ENCODE measurements at regions not wholly inside any gene's neighbourhood (a gene's known extent, or its start where the extent isn't known, plus 50 kb on each side); places are given as distances from the start of the nearest gene placed in this dataset.
"Not testable (repeated sequence)": the region's sequence is repeated elsewhere in the genome, so short reads cannot be mapped to it uniquely, and the experiment has no call there.

- no peak for FAIRE-seq
Measured at GRCh38 chrX:8105531-8105930, 65.5 kb downstream of the VCX2 start.

- FAIRE-seq = no peak
Measured at GRCh38 chrX:8103655-8104054, 67.4 kb downstream of the VCX2 start.

- FAIRE-seq = no peak
Measured at GRCh38 chrX:8091510-8091909, 79.6 kb downstream of the VCX2 start.

GRCh38 chrX:8090906-8091305 lies 80.2 kb downstream of the VCX2 start:
- no peak for FAIRE-seq

GRCh38 chrX:8090482-8090881 lies 80.6 kb downstream of the VCX2 start:
- no peak for FAIRE-seq

GRCh38 chrX:8089141-8089540 lies 81.9 kb downstream of the VCX2 start:
- FAIRE-seq = no peak

DNA sequence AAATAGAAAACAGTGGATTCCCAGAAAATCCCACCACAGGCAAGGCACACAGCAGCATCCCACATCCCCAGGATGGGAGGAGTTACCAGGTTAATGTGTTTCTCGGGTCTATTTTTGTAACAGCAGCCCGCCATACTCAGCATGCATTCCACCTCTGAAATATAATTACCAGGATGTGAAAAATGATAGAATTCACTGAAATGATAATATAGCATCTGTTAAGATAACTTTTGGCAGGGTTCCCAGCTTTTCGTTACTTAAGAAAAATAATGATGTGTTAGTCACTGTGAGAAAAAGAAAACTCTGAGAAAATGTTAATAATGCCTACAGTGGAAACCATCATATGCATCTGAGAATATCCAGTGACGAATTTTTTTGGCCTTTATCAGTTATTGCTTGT lies 87.1 kb downstream of the VCX2 start:
- no peak for FAIRE-seq

DNA sequence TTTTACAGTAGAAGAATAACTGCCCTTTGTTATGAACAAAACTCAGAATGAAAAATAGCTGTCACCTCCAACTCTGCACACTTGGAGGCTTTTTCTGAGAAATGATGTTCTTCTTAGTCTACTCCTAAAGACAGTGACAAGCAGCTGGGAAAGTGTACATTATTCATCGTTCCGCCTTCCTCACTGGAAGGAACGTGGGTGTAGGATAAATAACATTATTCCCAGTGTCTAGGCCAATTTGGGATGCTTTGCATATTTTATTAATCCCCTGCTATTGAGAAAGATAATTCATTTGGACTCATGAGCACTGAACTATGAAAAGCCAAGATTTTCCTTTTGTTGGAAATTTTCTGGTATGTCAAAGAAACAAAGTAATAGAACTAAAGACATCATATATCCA lies 87.8 kb downstream of the VCX2 start:
- FAIRE-seq = no peak

- no peak for FAIRE-seq
Measured at GRCh38 chrX:8075636-8076035, 95.4 kb downstream of the VCX2 start.

DNA sequence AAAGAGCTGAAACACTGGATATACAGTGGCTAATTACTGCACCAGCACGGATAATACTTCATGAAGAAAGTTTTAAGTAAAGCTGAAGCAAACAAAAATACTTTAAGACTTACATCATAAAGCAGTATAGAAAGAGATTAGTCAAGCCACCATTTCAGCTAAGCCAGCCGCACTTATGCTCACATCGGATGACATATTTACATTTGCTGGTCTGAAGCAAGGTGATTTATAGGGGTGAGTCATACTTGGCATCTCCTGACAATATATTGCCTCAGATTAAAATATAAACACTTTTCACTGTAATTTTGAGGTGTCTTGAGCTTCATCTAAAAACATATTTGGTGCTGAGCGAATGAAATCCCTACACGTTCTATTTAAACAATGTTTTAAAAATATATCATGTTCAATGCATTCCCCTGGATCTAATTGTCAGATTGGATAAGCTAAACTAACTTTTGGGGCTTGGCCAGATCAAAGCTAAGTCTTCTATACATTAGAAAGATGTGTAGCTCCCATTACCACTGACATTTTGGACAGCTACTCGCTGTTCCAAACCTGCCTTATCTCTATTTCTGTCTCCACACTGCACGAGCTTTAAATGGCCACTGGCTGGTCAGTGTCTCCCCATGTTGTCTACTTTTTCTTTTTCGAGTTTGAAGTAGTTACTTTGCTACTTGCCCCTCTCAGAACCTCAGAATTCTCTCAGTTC lies 103.2 kb downstream of the VCX2 start:
- no peak for FAIRE-seq

DNA sequence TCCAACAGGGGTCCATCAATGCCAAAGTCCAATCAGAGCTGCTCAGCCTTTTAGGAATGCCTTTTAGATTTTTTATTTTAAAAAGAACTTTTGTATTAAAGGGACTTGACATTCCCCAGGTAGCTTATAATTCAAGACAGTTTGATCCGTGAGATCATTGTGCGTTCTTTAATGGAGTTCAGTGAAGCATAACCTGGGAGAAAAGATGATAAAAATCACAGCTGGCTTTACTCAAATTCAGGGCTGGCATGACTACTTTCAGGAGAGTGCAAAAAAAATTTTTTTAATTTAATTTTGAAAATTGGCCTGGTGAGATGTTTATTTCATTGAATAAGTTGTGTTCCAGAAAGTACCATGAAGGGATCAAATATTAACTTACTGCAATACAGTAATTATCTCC lies 118.2 kb downstream of the VCX2 start:
- FAIRE-seq = no peak

- FAIRE-seq = no peak
Measured at GRCh38 chrX:8049827-8050226, 121.2 kb downstream of the VCX2 start.

GRCh38 chrX:8048466-8048865 lies 121.3 kb upstream of the PNPLA4 start:
- no peak for FAIRE-seq

DNA sequence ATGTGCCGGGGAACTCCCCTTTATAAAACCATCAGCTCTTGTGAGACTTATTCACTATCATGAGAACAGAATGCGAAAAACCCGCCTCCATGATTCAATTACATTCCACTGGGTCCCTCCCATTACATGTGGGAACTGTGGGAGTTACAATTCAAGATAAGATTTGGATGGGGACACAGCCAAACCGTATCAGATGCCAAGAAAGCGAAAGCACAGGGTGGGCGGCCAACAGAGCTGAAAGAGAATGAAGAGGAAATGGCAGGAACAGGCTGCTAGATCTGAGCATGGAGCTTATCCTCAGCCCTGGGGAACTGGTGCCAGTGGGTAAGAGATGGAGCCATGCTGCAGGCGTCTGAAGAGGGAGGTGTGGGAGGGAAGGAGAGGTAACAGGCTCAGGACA lies 117.7 kb upstream of the PNPLA4 start:
- FAIRE-seq = no peak

DNA sequence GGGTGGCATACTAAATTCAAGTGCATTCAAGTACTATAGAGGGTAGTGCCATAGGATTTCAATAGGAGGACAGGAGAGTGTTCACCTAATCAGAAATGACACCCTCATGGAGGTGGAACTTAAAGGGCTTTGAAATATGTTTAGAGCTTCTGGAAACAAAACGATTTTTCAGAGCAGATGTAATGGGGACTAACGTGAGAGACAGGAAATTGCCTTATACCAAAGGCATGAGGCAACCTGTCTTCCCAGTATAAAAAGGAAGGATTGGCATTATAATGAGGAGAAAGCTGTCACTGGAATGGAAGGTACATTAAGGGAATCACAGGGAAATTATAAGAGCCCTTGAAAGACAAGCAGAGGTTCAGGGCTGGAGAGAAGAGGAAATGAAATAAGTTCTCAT lies 116.3 kb upstream of the PNPLA4 start:
- no peak for FAIRE-seq

- no peak for FAIRE-seq
Measured at GRCh38 chrX:8043121-8043520, 115.9 kb upstream of the PNPLA4 start.

GRCh38 chrX:8042304-8042703 lies 115.1 kb upstream of the PNPLA4 start:
- no peak for FAIRE-seq

DNA sequence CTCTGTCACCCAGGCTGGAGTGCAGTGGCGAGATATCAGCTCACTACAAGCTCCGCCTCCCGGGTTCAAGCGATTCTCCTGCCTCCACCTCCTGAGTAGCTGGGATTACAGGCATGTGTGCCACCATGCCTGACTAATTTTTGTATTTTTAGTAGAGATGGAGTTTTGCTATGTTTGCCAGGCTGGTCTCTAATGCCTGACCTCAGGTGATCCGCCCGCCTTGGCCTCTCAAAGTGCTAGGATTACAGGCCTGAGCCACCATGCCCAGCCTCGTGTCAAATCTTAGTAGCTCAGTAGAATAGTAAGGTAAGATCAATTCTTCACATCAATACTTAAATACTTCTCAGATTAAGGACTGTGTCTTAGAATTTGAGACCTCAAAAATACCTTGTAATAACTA lies 112.5 kb upstream of the PNPLA4 start:
- FAIRE-seq = not testable (repeated sequence)

- FAIRE-seq = no peak
Measured at GRCh38 chrX:8037593-8038348, 110.6 kb upstream of the PNPLA4 start.

- no peak for FAIRE-seq
Measured at GRCh38 chrX:8036914-8037313, 109.7 kb upstream of the PNPLA4 start.

- no peak for FAIRE-seq
Measured at GRCh38 chrX:8034058-8034457, 106.8 kb upstream of the PNPLA4 start.

DNA sequence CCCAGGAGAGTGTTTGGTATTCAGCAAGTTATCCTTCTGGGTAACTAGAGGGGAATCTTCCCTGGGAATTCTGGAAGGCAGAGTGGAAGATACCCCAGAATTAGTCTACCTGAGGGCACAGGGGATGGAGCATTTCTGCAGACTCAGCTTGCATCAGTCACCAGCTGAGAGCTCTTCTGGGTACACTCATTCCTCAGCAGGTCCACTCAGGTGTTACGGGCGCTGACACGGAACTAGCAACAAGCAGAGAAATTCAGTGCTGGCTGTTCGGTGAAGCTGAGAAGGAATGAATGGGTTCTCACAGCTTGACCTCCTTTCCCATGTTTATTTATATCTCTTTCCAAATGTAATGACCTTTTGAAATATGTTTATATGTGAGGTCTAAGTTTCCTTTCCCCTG lies 106.0 kb upstream of the PNPLA4 start:
- FAIRE-seq = no peak

DNA sequence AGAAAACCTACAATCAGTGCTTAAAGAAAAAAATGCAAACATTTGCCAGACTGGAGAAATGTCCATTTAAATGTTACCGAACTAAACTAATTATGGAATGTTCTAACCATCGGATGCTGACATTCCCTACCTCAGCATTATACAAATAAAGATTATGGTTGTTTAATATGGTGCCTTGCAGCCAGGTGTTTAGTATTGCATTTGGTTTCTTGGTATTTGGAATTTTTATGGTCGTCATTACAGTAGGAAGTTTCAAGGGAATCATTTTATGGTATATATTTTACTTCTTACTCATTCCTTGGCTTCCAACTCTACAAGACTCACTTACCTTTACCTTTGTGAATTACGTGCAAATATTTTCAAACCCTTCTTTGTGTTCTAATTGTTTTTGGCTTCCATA lies 103.1 kb upstream of the PNPLA4 start:
- FAIRE-seq = no peak

DNA sequence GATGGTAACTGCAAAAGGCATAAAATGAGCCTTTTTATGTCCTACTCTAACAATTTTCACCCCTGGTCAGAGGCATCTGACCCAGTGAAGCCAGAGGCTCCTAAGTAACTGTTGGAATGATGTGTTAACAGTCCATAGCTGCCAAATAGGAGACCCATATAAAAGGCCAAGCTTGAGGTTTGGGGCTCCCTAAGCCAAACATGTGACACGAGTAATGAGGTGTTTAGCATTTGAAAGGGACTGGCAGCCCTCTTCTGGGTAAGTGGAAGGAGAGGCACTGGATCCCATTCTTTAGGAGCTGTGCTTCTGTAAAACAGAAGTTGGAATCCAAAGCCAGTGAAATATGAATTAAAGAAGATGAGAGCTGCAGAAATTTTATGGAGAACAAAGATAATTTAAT lies 100.6 kb upstream of the PNPLA4 start:
- FAIRE-seq = no peak

GRCh38 chrX:8025705-8026104 lies 98.5 kb upstream of the PNPLA4 start:
- no peak for FAIRE-seq
